ENCODE measurements at regions not wholly inside any gene's neighbourhood (a gene's known extent, or its start where the extent isn't known, plus 50 kb on each side); places are given as distances from the start of the nearest gene placed in this dataset.

- no peaks in the 10 kb centered on the region for H3K4me1 Mint-ChIP-seq
- no peak for DNase-seq
- Histone ChIP-seq H3K36me3 (replicated peaks in 1 of 2; ENCODE audit: control extremely low read depth in 1 of 2, control insufficient read depth in 1 of 2, extremely low read depth in 1 of 2, insufficient read depth in 2 of 2, low read length in 1 of 2) (no peaks in the 10 kb centered on the region), H3K27ac (ENCODE audit: low read length in 2 of 2) (no peak overlapping the region), H3K9me3 (ENCODE audit: control extremely low read depth in 1 of 3, control insufficient read depth in 2 of 3, insufficient read depth in 1 of 3, low read length in 2 of 3) (peaks cover 0 to 25% (median 9%) of the 10 kb centered on the region in 3 donors), H3K4me3 (ENCODE audit: control extremely low read depth in 1 of 5, extremely low read depth in 1 of 5, insufficient read depth in 1 of 5, low read depth in 2 of 5, low read length in 4 of 5) (no peak overlapping the region), H3K9ac (ENCODE audit: low read length) (no peak overlapping the region), H3K79me2 (ENCODE audit: control insufficient read depth, insufficient read depth, low read length) (no peaks in the 10 kb centered on the region), H3K4me2 (replicated peaks; ENCODE audit: low read depth, low read length, poor library complexity, severe bottlenecking) (no peak overlapping the region), H3K27me3 (replicated peaks in 1 of 4; ENCODE audit: control extremely low read depth in 1 of 4, control insufficient read depth in 3 of 4, insufficient read depth in 4 of 4, low read length in 3 of 4) (no peaks in the 10 kb centered on the region), H4K20me1 (ENCODE audit: control insufficient read depth, insufficient read depth, low read length, poor library complexity, severe bottlenecking) (no peaks in the 10 kb centered on the region), H3K4me1 (ENCODE audit: control insufficient read depth in 2 of 2, insufficient read depth in 2 of 2, low read length in 2 of 2) (no peaks in the 10 kb centered on the region), H2AFZ (ENCODE audit: insufficient read depth, low read depth, low read length, poor library complexity, severe bottlenecking) (no peak overlapping the region)
- H3K27me3 Mint-ChIP-seq = peaks cover 14% of the 10 kb centered on the region
- TF ChIP-seq CTCF (IDR thresholded peaks at IDR 0.05) = no peak
- TF ChIP-seq EZH2 (IDR thresholded peaks at IDR 0.05; ENCODE audit: borderline replicate concordance, insufficient read depth, low read depth, low read length, poor library complexity, severe bottlenecking) = no peak
- intact Hi-C loops (cut with micrococcal nuclease) = no loop called here
- ATAC-seq (ENCODE audit: low read depth) = no peak
- H3K9me3 Mint-ChIP-seq (ENCODE audit: insufficient read depth) = peaks cover 10% of the 10 kb centered on the region
- no peak overlapping the region for H3K27ac Mint-ChIP-seq
- ChIA-PET POLR2A (no interaction called here), CTCF (no interaction called here)
- H3K4me3 Mint-ChIP-seq = no peak overlapping the region
Observed at GRCh38 chr14:59009967-59010366, 178.5 kb upstream of the DAAM1 start.

GRCh38 chr14:59013672-59014298 is 174.7 kb upstream of the DAAM1 start:
- Histone ChIP-seq H3K4me1 (ENCODE audit: control insufficient read depth in 2 of 2, insufficient read depth in 2 of 2, low read length in 2 of 2) (no peaks in the 10 kb centered on the region), H3K36me3 (replicated peaks in 1 of 2; ENCODE audit: control extremely low read depth in 1 of 2, control insufficient read depth in 1 of 2, extremely low read depth in 1 of 2, insufficient read depth in 2 of 2, low read length in 1 of 2) (no peaks in the 10 kb centered on the region), H3K9ac (ENCODE audit: low read length) (no peak overlapping the region), H2AFZ (ENCODE audit: insufficient read depth, low read depth, low read length, poor library complexity, severe bottlenecking) (no peak overlapping the region), H3K79me2 (ENCODE audit: control insufficient read depth, insufficient read depth, low read length) (no peaks in the 10 kb centered on the region), H3K4me2 (replicated peaks; ENCODE audit: low read depth, low read length, poor library complexity, severe bottlenecking) (no peak overlapping the region), H3K4me3 (ENCODE audit: control extremely low read depth in 1 of 5, extremely low read depth in 1 of 5, insufficient read depth in 1 of 5, low read depth in 2 of 5, low read length in 4 of 5) (no peak overlapping the region), H3K27me3 (replicated peaks in 1 of 4; ENCODE audit: control extremely low read depth in 1 of 4, control insufficient read depth in 3 of 4, insufficient read depth in 4 of 4, low read length in 3 of 4) (no peaks in the 10 kb centered on the region), H4K20me1 (ENCODE audit: control insufficient read depth, insufficient read depth, low read length, poor library complexity, severe bottlenecking) (no peaks in the 10 kb centered on the region), H3K27ac (ENCODE audit: low read length in 2 of 2) (no peak overlapping the region), H3K9me3 (ENCODE audit: control extremely low read depth in 1 of 3, control insufficient read depth in 2 of 3, insufficient read depth in 1 of 3, low read length in 2 of 3) (peaks cover 0 to 27% (median 9%) of the 10 kb centered on the region in 3 donors)
- POLR2A ChIA-PET = no interaction called here
- peaks cover 6% of the 10 kb centered on the region for H3K9me3 Mint-ChIP-seq (ENCODE audit: insufficient read depth)
- ATAC-seq (ENCODE audit: low read depth) = no peak
- no peaks in the 10 kb centered on the region for H3K4me1 Mint-ChIP-seq
- 98% methylated on average over 5 of the region's 7 CpGs for WGBS (ENCODE audit: insufficient coverage)
- TF ChIP-seq CTCF (IDR thresholded peaks at IDR 0.05) = no peak
- no peak for TF ChIP-seq EZH2 (IDR thresholded peaks at IDR 0.05; ENCODE audit: borderline replicate concordance, insufficient read depth, low read depth, low read length, poor library complexity, severe bottlenecking)
- peaks cover 3% of the 10 kb centered on the region for H3K27me3 Mint-ChIP-seq
- intact Hi-C loops (cut with micrococcal nuclease) = no loop called here
- H3K4me3 Mint-ChIP-seq = no peak overlapping the region
- CTCF ChIA-PET = no interaction called here
- no peak for DNase-seq
- no peak overlapping the region for H3K27ac Mint-ChIP-seq

Measured in B cell (primary cell).